ENCODE measurements at regions not wholly inside any gene's neighbourhood (a gene's known extent, or its start where the extent isn't known, plus 50 kb on each side); places are given as distances from the start of the nearest gene placed in this dataset.

- TF ChIP-seq SRF (IDR thresholded peaks at IDR 0.05; ENCODE audit: low read depth, low read length) (no peak), BCL11A (IDR thresholded peaks at IDR 0.05; ENCODE audit: low read depth in 2 of 2, low read length in 2 of 2) (no peak), MAX (IDR thresholded peaks at IDR 0.05) (no peak), JUN (IDR thresholded peaks at IDR 0.05; ENCODE audit: low read depth, low read length) (no peak), SP2 (IDR thresholded peaks at IDR 0.05; ENCODE audit: low read length) (no peak)
These were observed 295.6 kb upstream of the RRP15 start (continued) for GRCh38 chr1:217989510-217989909.
